ENCODE measurements at regions not wholly inside any gene's neighbourhood (a gene's known extent, or its start where the extent isn't known, plus 50 kb on each side); places are given as distances from the start of the nearest gene placed in this dataset.

- TF ChIP-seq CTCF (IDR thresholded peaks at IDR 0.05) (no peak), POLR2A (IDR thresholded peaks at IDR 0.05) (no peak)
Observed at GRCh38 chr17:33679595-33679994, 386.5 kb upstream of the ASIC2 start.
